H1 (cell line): ENCODE measurements at regions not wholly inside any gene's neighbourhood (a gene's known extent, or its start where the extent isn't known, plus 50 kb on each side); places are given as distances from the start of the nearest gene placed in this dataset.
A peak's percentile ranks its signal among the peaks of the same experiment; 100 is the strongest.

ENCODE experiments used
- CTCF ChIA-PET: fragments of 300-600 bp; sonication (Branson Sonifier 250); formaldehyde crosslinking; loops from one replicate; lab custom pipeline; 2021; ENCODE audit not compliant: partially characterized antibody; lab: Charles Lee
- POLR2A ChIA-PET: fragments of 300-600 bp; sonication (Branson Sonifier 250); formaldehyde crosslinking; loops from one replicate; lab custom pipeline; 2021; ENCODE audit warnings: inconsistent platforms; ENCODE audit not compliant: partially characterized antibody; lab: Charles Lee
- DNase-seq, 2 experiments: peaks; one replicate each; pipeline versions ENCODE4 v3.0.0 to v3.0.0-alpha.2; 2010 to 2022; ENCODE audit warnings: low spot score in 2 of 2, low read depth in 1 of 2, mixed read lengths in 1 of 2
- FAIRE-seq: peaks from 2 replicates; lab custom pipeline; 2011; peaks lifted over from hg19 to GRCh38; lab: Jason Lieb, UNC
- H2AFZ ChIP-seq: 2 replicates; pipeline ENCODE4 v1.8.1; 2012; ENCODE audit warnings: low read length, inconsistent platforms
- H2AK5ac ChIP-seq: 2 replicates; pipeline ENCODE4 v1.6.1; 2013; ENCODE audit warnings: low read depth, low read length
- H2BK120ac ChIP-seq: replicated peaks from 2 replicates; pipeline ENCODE3; 2013; ENCODE audit warnings: low read depth, low read length, inconsistent platforms
- H2BK12ac ChIP-seq: 2 replicates; pipeline ENCODE4 v1.6.1; 2013; ENCODE audit warnings: low read depth, low read length
- H2BK15ac ChIP-seq: 2 replicates; pipeline ENCODE4 v1.6.1; 2013; ENCODE audit warnings: low read length
- H2BK20ac ChIP-seq: 2 replicates; pipeline ENCODE4 v1.6.1; 2013; ENCODE audit warnings: low read length
- H2BK5ac ChIP-seq: 2 replicates; pipeline ENCODE4 v1.6.1; 2013; ENCODE audit warnings: low read depth, low read length
- H3K14ac ChIP-seq: 2 replicates; pipeline ENCODE4 v1.6.1; 2013; ENCODE audit warnings: inconsistent platforms; ENCODE audit not compliant: insufficient read length
- H3K18ac ChIP-seq: 2 replicates; pipeline ENCODE4 v1.6.1; 2013; ENCODE audit warnings: low read length; ENCODE audit errors: extremely low read depth
- H3K23ac ChIP-seq: 2 replicates; pipeline ENCODE4 v1.6.1; 2013; ENCODE audit warnings: inconsistent platforms; ENCODE audit not compliant: insufficient read length
- H3K23me2 ChIP-seq: 2 replicates; pipeline ENCODE4 v1.6.1; 2013; ENCODE audit warnings: low read depth, low read length
- H3K27ac ChIP-seq: 2 replicates; pipeline ENCODE4 v1.6.1; 2011; ENCODE audit warnings: low read depth, low read length, inconsistent platforms
- H3K27me3 ChIP-seq, 4 experiments: replicated peaks in 1 of 4; 1 replicate in 1 of 4; 2 replicates in 3 of 4; pipeline versions ENCODE4 v1.6.1 to v1.8.1; 2011 to 2013; ENCODE audit warnings: low read length in 3 of 4, mild to moderate bottlenecking in 3 of 4, inconsistent platforms in 2 of 4, mixed read lengths in 2 of 4, moderate library complexity in 1 of 4; ENCODE audit not compliant: control insufficient read depth in 3 of 4, insufficient read depth in 3 of 4; ENCODE audit errors: extremely low read depth in 1 of 4
- H3K36me3 ChIP-seq, 4 experiments: 2 replicates each; pipeline versions ENCODE4 v1.6.1 to v1.8.1; 2011 to 2013; ENCODE audit warnings: mild to moderate bottlenecking in 4 of 4, low read length in 3 of 4, moderate library complexity in 2 of 4, control low read depth in 1 of 4, inconsistent platforms in 1 of 4; ENCODE audit not compliant: insufficient read depth in 4 of 4, control insufficient read depth in 2 of 4
- H3K4ac ChIP-seq: replicated peaks from 2 replicates; pipeline ENCODE3; 2013; ENCODE audit warnings: low read length, low read depth, mixed read lengths, inconsistent platforms; ENCODE audit not compliant: insufficient read length
- H3K4me1 ChIP-seq, 4 experiments: replicated peaks in 1 of 4; 1 replicate in 1 of 4; 2 replicates in 3 of 4; pipeline versions ENCODE4 v1.6.1 to v1.8.1; 2011 to 2013; ENCODE audit warnings: low read length in 3 of 4, inconsistent platforms in 2 of 4, mixed read lengths in 1 of 4; ENCODE audit not compliant: insufficient read depth in 4 of 4, control insufficient read depth in 3 of 4
- H3K4me2 ChIP-seq, 2 experiments: 2 replicates each; pipeline versions ENCODE4 v1.6.1 to v1.8.1; 2011 to 2013; ENCODE audit warnings: low read depth in 2 of 2, low read length in 2 of 2, control low read depth in 1 of 2, inconsistent platforms in 1 of 2, mild to moderate bottlenecking in 1 of 2; ENCODE audit not compliant: insufficient read depth in 1 of 2
- H3K4me3 ChIP-seq, 4 experiments: fragments of 200-600, 300-600 bp in 1 of 4; sonication (generic), shearing (Covaris generic), sonication (Bioruptor Twin) in 1 of 4; 2 replicates each; pipeline versions ENCODE4 v1.5.1 to v1.8.1; 2011 to 2016; ENCODE audit warnings: low read length in 4 of 4, low read depth in 3 of 4, control low read depth in 2 of 4, inconsistent platforms in 2 of 4, mild to moderate bottlenecking in 2 of 4, mixed read lengths in 1 of 4, moderate library complexity in 1 of 4; ENCODE audit not compliant: insufficient read depth in 2 of 4; ENCODE audit errors: extremely low read depth in 1 of 4
- H3K56ac ChIP-seq: replicated peaks from 2 replicates; pipeline ENCODE3; 2013; ENCODE audit warnings: low read depth, mild to moderate bottlenecking, mixed read lengths, low read length, inconsistent platforms; ENCODE audit not compliant: insufficient read length
- H3K79me1 ChIP-seq: 2 replicates; pipeline ENCODE4 v1.6.1; 2013; ENCODE audit warnings: low read depth, low read length, control low read depth
- H3K79me2 ChIP-seq, 2 experiments: 2 replicates each; pipeline versions ENCODE4 v1.6.1 to v1.8.1; 2012 to 2013; ENCODE audit warnings: low read length in 2 of 2, mild to moderate bottlenecking in 2 of 2, inconsistent platforms in 1 of 2; ENCODE audit not compliant: insufficient read depth in 2 of 2, control insufficient read depth in 1 of 2
- H3K9ac ChIP-seq, 4 experiments: replicated peaks in 1 of 4; 1 replicate in 1 of 4; 2 replicates in 3 of 4; pipeline versions ENCODE4 v1.6.1 to v1.8.1; 2011 to 2013; ENCODE audit warnings: low read depth in 3 of 4, low read length in 3 of 4, control low read depth in 2 of 4, mild to moderate bottlenecking in 2 of 4, moderate library complexity in 2 of 4, inconsistent platforms in 1 of 4; ENCODE audit errors: extremely low read depth in 1 of 4
- H3K9me3 ChIP-seq, 2 experiments: 2 replicates each; pipeline versions ENCODE4 v1.6.1 to v1.8.1; 2012 to 2013; ENCODE audit warnings: mild to moderate bottlenecking in 2 of 2, moderate library complexity in 2 of 2, control low read depth in 1 of 2, inconsistent platforms in 1 of 2, low read depth in 1 of 2, low read length in 1 of 2, mixed read lengths in 1 of 2; ENCODE audit not compliant: insufficient read depth in 2 of 2
- H4K20me1 ChIP-seq, 2 experiments: replicated peaks in 1 of 2; 2 replicates each; pipeline versions ENCODE3 to v1.8.1; 2011 to 2013; ENCODE audit warnings: inconsistent platforms in 2 of 2, low read length in 2 of 2, mild to moderate bottlenecking in 1 of 2; ENCODE audit not compliant: insufficient read depth in 2 of 2, control insufficient read depth in 1 of 2
- H4K5ac ChIP-seq: 2 replicates; pipeline ENCODE4 v1.6.1; 2013; ENCODE audit warnings: low read length, low read depth, mixed read lengths, inconsistent platforms; ENCODE audit not compliant: insufficient read length
- H4K8ac ChIP-seq: 2 replicates; pipeline ENCODE4 v1.8.0; 2013; ENCODE audit warnings: mild to moderate bottlenecking, moderate library complexity, low read length, inconsistent platforms; ENCODE audit not compliant: insufficient read depth; ENCODE audit errors: extremely low read depth
- H4K91ac ChIP-seq: replicated peaks from 2 replicates; pipeline ENCODE3; 2013; ENCODE audit warnings: low read length, mixed read lengths, inconsistent platforms; ENCODE audit not compliant: insufficient read length
- BACH1 ChIP-seq: IDR thresholded peaks from 2 replicates; pipeline ENCODE4 v1.6.1; 2012; ENCODE audit warnings: low read length, improper control_type of control experiment
- CBX5 ChIP-seq: fragments of 300-800, 300-1000 bp; sonication (generic); IDR thresholded peaks from 2 replicates; pipeline ENCODE4 v1.7.1; 2016; ENCODE audit warnings: antibody characterized with exemption, low read length, low read depth
- CREB1 ChIP-seq: IDR thresholded peaks from 2 replicates; pipeline ENCODE4 v1.6.1; 2012; ENCODE audit warnings: inconsistent platforms
- CTBP2 ChIP-seq: IDR thresholded peaks from 2 replicates; pipeline ENCODE4 v1.7.0; 2011; ENCODE audit warnings: borderline replicate concordance, mild to moderate bottlenecking, moderate library complexity, mixed read lengths, low read length; ENCODE audit not compliant: insufficient read depth, insufficient read length
- HDAC2 ChIP-seq, 2 experiments: fragments of 300-600 bp in 1 of 2; sonication (generic) in 1 of 2; IDR thresholded peaks; 2 replicates each; pipeline ENCODE4 v1.6.1; 2011 to 2012; ENCODE audit warnings: low read depth in 2 of 2, low read length in 2 of 2, mild to moderate bottlenecking in 2 of 2, moderate library complexity in 2 of 2, borderline replicate concordance in 1 of 2, inconsistent platforms in 1 of 2
- HDAC6 ChIP-seq: IDR thresholded peaks from one replicate; pipeline ENCODE4 v1.7.1; 2012; ENCODE audit warnings: low read depth, mild to moderate bottlenecking, inconsistent platforms, low read length, moderate library complexity
- JUND ChIP-seq: IDR thresholded peaks from 2 replicates; pipeline ENCODE4 v1.6.1; 2011; ENCODE audit warnings: mild to moderate bottlenecking, improper control_type of control experiment, low read length
- NRF1 ChIP-seq: IDR thresholded peaks from 2 replicates; pipeline ENCODE4 v1.6.1; 2011; ENCODE audit warnings: mild to moderate bottlenecking, low read depth, low read length, improper control_type of control experiment
- RFX5 ChIP-seq: IDR thresholded peaks from 2 replicates; pipeline ENCODE4 v1.6.1; 2011; ENCODE audit warnings: low read depth, low read length, improper control_type of control experiment, borderline replicate concordance
- SP1 ChIP-seq: IDR thresholded peaks from 2 replicates; pipeline ENCODE4 v1.6.1; 2011; ENCODE audit warnings: low read depth, low read length
- SP4 ChIP-seq: IDR thresholded peaks from 2 replicates; pipeline ENCODE4 v1.6.1; 2012; ENCODE audit warnings: low read length, inconsistent platforms
- TEAD4 ChIP-seq: IDR thresholded peaks from 2 replicates; pipeline ENCODE4 v1.6.1; 2012; ENCODE audit warnings: low read depth, low read length, inconsistent platforms, mixed read lengths
- ZNF274 ChIP-seq: IDR thresholded peaks from 2 replicates; pipeline ENCODE4 v1.7.0; 2012; ENCODE audit warnings: low read length, borderline replicate concordance; ENCODE audit errors: extremely low read depth
- WGBS, 2 experiments: shearing (Covaris generic) in 1 of 2; methylation state at CpG; one replicate each; pipeline versions ENCODE4 v1.1.6 to v1.1.7; 2013 to 2015; ENCODE audit warnings: low lambda C conversion rate in 2 of 2, mixed read lengths in 2 of 2, inconsistent platforms in 1 of 2, low coverage in 1 of 2, missing lambda C conversion rate in 1 of 2; ENCODE audit not compliant: insufficient replicate concordance in 2 of 2, insufficient coverage in 1 of 2, insufficient read length in 1 of 2; ENCODE audit errors: extremely low coverage in 1 of 2, missing lambda C conversion rate in 1 of 2; 5-methylcytosine and 5-hydroxymethylcytosine counted together
- TF ChIP-seq, protein P1 (sequence below): IDR thresholded peaks from 2 replicates; pipeline ENCODE4 v1.6.1; 2011; ENCODE audit warnings: low read depth, mild to moderate bottlenecking, low read length; ENCODE audit not compliant: insufficient read depth

DNA sequence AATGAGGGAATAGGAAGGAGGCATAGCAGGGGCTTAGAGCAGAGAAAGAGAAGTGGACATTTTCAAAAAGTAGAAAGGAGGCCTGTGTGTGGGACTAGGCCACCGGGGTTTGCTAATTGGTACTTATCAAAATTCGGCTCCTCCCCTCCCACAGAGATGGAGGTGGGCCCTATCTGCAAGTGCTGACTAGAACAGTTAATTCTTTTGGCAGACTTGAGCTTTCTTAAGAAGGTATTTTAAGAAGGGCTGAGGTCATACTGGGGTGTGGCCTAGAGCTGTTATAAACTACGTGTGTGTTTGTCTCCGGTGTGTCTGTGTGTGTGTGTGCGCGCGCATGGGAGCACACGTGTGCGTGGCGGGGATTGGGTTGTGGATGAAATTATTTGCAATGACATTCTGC, 1086.5 kb downstream of the EFNA5 start:
- no peaks in the 10 kb centered on the region for H3K9me3 ChIP-seq
- H4K5ac ChIP-seq: no peak overlapping the region
- H3K56ac ChIP-seq: no peak overlapping the region
- peak overlapping the region; percentile 58; the same call in 1 of the 2 replicates for H2AFZ ChIP-seq
- H3K79me2 ChIP-seq: no peaks in the 10 kb centered on the region
- CTCF ChIA-PET: interaction anchor here (0.6 kb wide), 1 partner anchor 16 kb away, joined by 3 read pairs; no protein-coding TSS in a partner anchor
- no peak overlapping the region for H3K27ac ChIP-seq
- no peak overlapping the region for H2BK20ac ChIP-seq
- no peaks in the 10 kb centered on the region; a peak in 1 of 8 replicates for H3K36me3 ChIP-seq
- H2BK12ac ChIP-seq: no peak overlapping the region
- H3K23me2 ChIP-seq: no peaks in the 10 kb centered on the region; the same call in 1 of the 2 replicates
- FAIRE-seq: no peak
- no peak overlapping the region for H3K4ac ChIP-seq
- H4K20me1 ChIP-seq: no peaks in the 10 kb centered on the region
- H2BK120ac ChIP-seq: no peak overlapping the region
- no peaks in the 10 kb centered on the region for H3K27me3 ChIP-seq
- H4K8ac ChIP-seq: no peak overlapping the region
- no peak overlapping the region for H3K9ac ChIP-seq
- WGBS, 2 experiments: 97% methylated on average over 10 of the region's 10 CpGs; no CpG with 5 or more reads in 1 of the 2 experiments
- H3K23ac ChIP-seq: no peak overlapping the region
- no peak overlapping the region for H2AK5ac ChIP-seq
- H3K4me2 ChIP-seq: no peak overlapping the region
- no peak overlapping the region for H2BK15ac ChIP-seq
- no peak for DNase-seq
- H3K18ac ChIP-seq: no peak overlapping the region
- H4K91ac ChIP-seq: no peak overlapping the region
- H3K14ac ChIP-seq: no peak overlapping the region
- no peaks in the 10 kb centered on the region for H3K4me1 ChIP-seq
- POLR2A ChIA-PET: no interaction called here
- no peak overlapping the region for H2BK5ac ChIP-seq
- no peak overlapping the region for H3K4me3 ChIP-seq
- no peaks in the 10 kb centered on the region for H3K79me1 ChIP-seq
- TF ChIP-seq RFX5 (no peak), HDAC6 (no peak), SP4 (no peak), SP1 (no peak), CREB1 (no peak), BACH1 (no peak), HDAC2 (IDR thresholded peaks at IDR 0.05; ENCODE audit: borderline replicate concordance in 1 of 2, low read depth in 2 of 2, low read length in 2 of 2) (no peak), CTBP2 (no peak), CBX5 (no peak), NRF1 (no peak), JUND (no peak), ZNF274 (no peak), TEAD4 (no peak)
- TF ChIP-seq, protein P1, sequence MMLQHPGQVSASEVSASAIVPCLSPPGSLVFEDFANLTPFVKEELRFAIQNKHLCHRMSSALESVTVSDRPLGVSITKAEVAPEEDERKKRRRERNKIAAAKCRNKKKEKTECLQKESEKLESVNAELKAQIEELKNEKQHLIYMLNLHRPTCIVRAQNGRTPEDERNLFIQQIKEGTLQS: no peak
